Activated CD8-positive, alpha-beta memory T cell treated with anti-CD3 and anti-CD28 coated beads for 4 hours (primary cell): ENCODE measurements at regions not wholly inside any gene's neighbourhood (a gene's known extent, or its start where the extent isn't known, plus 50 kb on each side); places are given as distances from the start of the nearest gene placed in this dataset.
"Not testable (repeated sequence)": the region's sequence is repeated elsewhere in the genome, so short reads cannot be mapped to it uniquely, and the experiment has no call there.

ENCODE experiments used
- DNase-seq, 2 donors: peaks; one replicate each; pipeline ENCODE4 v3.0.0-alpha.2; 2020; ENCODE audit warnings: low read depth in 2 of 2

DNA sequence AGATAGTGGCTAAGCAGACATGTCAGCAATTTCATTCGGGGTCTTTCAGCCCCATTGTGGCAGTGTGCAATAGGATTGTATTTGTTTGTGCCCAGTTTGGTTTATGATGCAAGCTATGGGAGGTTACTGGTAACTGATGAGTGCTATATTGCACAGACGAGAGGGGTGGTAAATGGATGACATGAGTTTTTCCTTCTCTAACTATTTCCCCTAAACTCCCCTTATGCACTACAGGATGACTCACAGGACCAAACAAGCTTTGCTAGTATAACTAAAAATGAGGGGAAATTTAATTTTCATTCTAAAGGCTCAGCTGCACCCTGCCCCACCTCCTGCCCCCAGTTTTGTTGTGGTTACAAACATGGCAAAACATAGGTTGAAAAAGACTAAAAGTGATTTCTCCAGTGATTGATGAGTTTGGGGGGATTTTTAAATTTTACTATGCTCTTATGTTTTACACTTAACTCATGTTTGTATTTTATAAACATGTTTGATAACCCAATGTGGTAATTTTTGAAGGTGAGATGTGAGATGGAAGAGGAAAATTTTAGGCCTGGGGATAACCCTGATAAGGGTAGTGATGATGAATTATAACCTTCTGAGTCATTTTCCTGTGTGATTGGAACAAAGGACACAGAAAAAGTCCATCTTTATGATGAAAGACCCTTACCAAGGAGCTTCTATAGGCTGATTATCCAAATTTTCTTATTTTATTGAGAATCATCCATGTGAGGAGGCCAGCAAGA is 60.8 kb upstream of the NAMPT start:
- peak in 1 of 2 donors; percentile 50 for DNase-seq

DNA sequence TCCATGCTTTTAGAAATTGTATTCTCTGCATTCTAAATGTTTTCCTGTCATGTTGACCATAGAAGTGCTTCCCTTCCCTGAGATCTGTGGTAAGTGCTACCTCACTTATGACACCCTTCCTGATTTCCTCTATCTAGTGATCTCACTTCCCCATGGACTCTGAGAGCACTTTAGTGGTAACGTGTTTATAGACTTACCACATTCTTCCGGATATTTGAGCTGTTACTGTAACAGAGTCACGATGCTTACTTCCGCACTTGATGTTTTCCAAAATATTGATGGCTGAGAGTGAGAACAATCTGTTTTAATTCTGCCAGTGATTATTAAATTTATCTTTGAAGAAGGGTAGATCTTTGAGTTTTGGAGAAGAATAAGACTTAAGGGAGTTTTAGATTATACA is 60.1 kb upstream of the NAMPT start:
- no peak for DNase-seq

DNA sequence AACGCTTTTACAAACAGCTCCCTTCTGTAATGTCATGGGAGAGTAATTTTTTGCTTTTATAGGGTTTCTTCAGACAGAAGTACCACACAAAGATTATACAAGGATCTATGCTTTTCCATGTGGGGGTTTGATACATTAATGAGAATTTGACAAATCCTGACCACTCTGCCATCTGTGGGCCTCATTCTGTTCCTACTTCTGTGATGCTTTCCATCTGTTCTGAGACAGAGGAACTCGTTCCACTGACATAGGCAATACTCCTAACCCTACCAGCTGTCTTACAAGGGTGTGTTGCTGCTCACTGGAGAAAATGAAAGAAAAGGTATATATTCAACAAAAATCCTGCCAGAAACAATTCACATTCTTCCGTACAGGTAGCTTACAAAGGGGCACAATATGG is 59.4 kb upstream of the NAMPT start:
- DNase-seq = no peak

DNA sequence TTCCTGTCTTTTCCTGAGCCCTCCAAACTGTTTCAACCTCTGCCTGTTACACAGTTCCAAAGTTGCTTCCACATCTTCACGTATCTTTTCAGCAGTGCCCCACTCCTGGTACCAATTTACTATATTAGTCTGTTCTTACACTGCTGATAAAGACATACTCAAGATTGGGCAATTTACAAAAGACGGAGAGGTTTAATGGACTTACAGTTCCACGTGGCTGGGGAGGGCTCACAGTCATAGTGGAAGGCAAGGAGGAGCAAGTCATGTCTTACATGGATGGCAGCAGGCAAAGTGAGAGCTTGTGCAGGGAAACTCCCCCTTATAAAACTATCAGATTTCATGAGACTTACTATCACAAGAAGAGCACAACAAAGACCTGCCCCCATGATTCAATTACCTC is 57.3 kb upstream of the NAMPT start:
- DNase-seq = not testable (repeated sequence)

DNA sequence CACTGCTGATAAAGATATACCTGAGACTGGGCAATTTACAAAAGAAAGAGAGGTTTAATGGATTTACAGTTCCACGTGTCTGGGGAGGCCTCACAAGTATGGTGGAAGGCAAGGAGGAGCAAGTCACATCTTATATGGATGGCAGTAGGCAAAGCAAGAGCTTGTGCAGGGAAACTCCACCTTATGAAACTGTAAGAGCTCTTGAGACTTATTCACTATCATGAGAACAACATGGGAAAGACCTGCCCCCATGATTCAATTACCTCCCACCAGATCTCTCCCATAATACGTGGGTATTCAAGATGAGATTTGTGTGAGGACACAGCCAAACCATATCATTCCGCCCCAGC is 55.4 kb upstream of the NAMPT start:
- not testable (repeated sequence) for DNase-seq

DNA sequence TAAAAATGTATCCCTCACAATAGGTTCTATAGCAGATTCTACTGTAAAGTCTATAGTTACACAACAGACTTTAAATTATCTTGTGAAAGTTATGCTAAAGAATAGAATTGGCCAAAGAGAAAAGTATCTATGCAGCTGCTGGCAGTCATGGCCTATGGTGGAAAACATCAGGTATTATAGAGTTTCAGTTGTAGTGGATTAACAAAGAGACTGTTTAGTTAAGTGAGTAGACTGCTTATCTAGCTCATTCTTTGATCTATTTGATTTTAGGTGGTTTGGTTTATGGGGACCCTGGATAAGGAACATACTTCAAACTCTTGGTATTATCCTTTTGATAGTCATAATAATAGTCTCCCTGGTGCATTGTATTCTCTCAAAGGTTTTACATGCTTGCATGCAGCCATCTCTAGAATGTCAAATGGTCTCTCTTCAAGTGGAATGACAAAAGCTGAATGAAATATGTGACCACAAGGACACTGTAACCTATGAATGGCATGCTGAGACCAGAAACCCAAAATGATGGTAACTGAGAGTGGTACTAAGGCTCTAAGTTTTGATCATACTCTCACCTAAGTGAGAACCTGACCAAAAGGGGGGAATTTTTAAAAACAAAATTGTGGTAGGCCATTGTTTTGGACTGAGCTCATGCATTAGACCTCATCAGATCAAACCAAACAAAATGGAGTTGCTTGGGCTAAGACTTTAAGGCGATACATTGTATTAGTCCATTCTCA is 54.9 kb upstream of the NAMPT start:
- no peak for DNase-seq

DNA sequence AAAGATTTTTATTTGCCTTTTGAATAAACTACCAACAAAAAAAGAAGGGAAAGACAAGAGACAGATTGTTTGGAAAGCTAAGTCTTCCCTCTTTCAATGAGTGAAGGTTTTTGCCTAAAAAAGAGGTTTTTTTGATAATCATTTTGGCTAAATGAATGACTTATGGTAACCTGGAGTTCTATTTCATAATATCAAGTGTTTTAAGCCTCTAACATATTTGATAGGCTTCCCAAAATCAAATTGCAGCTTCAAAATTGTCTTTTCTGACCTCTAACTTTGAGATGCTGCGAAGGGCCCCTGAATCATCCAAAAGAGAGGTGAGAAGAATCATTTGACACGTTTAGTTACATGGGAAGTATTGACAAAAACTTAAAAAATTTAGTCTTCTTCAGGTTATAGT is 53.0 kb upstream of the NAMPT start:
- DNase-seq = no peak

DNA sequence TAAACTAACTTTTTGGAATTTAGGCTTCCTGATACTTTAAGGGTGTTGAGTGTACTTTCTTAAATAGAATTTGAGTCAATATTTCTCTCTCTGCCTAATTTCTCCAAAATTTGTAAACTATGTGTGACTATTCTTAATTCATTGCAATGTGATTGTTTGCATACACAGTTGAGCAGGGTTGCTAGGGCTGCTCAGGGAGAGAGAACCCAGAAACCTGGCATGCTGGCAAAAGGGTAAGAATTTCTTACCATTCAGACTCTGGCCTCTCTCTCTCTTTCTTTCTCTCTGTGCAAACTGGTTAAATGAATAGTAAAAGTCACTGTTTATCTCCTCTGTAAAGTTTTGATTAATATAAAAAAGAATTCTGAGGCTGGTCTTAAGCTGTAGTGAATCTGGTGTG is 51.0 kb upstream of the NAMPT start:
- no peak for DNase-seq
